HG02678 (cell line): ENCODE measurements at regions not wholly inside any gene's neighbourhood (a gene's known extent, or its start where the extent isn't known, plus 50 kb on each side); places are given as distances from the start of the nearest gene placed in this dataset.
"Not testable (repeated sequence)": the region's sequence is repeated elsewhere in the genome, so short reads cannot be mapped to it uniquely, and the experiment has no call there.

Experiments used
- ATAC-seq: cut with Tn5 transposase; IDR thresholded peaks from one replicate; pipeline ENCODE4 v1.9.1; 2021; ENCODE audit warnings: mild to moderate bottlenecking, moderate library complexity; ENCODE audit not compliant: unreplicated experiment

GRCh38 chr16:62261760-62262159 lies 225.5 kb upstream of the CDH8 start:
- ATAC-seq = no peak

GRCh38 chr16:62258931-62259435 lies 222.7 kb upstream of the CDH8 start:
- ATAC-seq = not testable (repeated sequence)

- ATAC-seq = no peak
Observed at GRCh38 chr16:62256406-62256805, 220.2 kb upstream of the CDH8 start.

GRCh38 chr16:62254847-62255246 lies 218.6 kb upstream of the CDH8 start:
- no peak for ATAC-seq

DNA sequence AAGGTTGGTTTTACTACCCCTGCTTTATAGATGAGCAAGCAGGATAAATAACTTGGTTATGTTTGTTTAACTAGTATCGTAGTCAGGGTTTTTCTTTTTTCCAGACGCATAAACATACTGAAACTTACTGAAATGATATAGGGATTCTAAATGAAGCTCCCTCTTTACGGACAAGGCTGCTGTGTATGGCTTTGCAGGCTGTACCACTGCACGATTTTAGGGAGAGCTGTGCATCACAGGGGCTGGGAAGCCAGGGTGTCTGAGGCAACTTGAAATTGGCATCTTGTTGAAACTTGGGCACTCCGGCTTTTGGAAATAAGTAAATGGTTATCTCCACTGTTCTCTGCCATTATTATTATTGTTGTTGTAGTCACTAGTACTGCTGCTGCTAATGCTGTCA lies 218.1 kb upstream of the CDH8 start:
- ATAC-seq = no peak

DNA sequence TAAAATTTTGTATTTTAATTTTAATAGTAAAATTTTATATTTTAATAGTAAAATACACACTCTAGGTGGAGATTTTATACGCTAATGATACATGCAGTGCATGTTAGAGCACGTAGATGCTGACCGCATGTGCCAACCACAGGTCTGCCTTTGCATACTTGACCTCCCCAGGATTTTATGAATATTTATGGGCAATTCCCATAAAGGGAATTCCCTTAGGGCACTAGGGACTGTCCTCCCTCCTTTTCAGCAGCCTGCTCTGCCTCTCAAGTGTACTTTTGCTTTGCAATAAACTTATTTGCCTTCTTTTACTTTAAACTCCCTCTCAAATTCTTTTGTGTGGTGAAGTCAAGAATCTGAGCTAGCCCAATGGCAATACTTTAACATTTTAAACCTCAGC lies 217.7 kb upstream of the CDH8 start:
- ATAC-seq = no peak

- ATAC-seq = no peak
Observed at GRCh38 chr16:62249069-62249468, 212.8 kb upstream of the CDH8 start.

DNA sequence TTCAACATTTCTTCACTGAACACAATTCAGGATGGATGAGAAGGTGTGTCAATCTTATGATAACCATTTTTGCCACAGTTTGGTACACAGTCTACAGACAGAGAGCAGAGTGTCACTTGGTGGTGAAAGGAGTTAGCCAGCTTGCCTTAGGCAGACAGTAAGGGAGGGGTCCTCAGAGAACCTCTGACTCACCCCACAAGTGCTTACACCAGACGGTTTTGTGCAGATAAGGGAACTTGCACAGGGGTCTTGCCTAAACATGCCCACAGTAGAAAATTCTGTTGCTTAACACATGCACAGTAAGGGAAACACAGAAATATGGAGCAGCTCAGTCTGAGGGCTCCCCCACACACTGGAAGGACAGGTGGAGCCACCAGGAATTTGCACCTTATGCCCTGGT lies 204.5 kb upstream of the CDH8 start:
- ATAC-seq = no peak

- no peak for ATAC-seq
Observed at GRCh38 chr16:62225675-62226074, 189.4 kb upstream of the CDH8 start.

GRCh38 chr16:62224646-62225209 lies 188.5 kb upstream of the CDH8 start:
- no peak for ATAC-seq

GRCh38 chr16:62216837-62217236 lies 180.6 kb upstream of the CDH8 start:
- ATAC-seq = no peak

GRCh38 chr16:62213763-62214162 lies 177.5 kb upstream of the CDH8 start:
- no peak for ATAC-seq

- ATAC-seq = no peak
Observed at GRCh38 chr16:62208934-62209333, 172.7 kb upstream of the CDH8 start.

DNA sequence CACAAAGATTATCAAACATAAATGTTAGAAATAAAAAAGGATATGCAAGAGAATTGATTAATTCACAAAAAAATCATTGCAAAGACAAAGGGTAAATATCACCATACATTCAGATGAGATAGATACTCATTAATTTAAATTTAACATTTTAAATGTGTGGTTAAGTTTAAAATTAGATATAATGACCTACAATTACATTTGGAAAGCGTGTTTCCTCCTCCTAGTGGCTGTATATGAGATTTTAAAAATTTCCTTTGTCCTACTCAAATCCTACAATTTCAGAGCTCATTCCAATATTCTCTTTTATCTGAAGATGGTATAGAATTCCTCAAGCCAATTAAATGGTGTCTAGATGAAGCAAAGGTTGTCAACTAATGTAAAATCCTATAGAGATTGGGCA lies 169.2 kb upstream of the CDH8 start:
- no peak for ATAC-seq

GRCh38 chr16:62201911-62202310 lies 165.7 kb upstream of the CDH8 start:
- no peak for ATAC-seq

DNA sequence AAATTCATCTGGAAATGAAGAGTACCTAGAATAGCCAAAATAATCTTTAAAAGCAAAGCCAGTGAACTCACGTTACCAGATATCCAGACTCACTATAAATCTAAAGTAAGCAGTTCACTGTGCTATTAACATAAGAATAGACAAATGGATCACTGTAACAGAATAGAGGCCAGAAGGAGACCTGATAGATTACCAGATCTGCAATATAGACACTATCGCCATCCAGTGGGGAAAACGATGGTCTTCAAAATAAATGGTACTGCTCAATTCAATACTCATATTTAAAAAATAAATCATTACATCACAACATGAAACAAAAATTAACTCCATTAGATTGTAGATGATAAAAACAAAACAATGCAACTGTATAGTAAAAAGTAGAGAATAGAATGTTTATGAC lies 158.6 kb upstream of the CDH8 start:
- no peak for ATAC-seq

- ATAC-seq = no peak
Observed at GRCh38 chr16:62190426-62190825, 154.2 kb upstream of the CDH8 start.

- ATAC-seq = no peak
Observed at GRCh38 chr16:62177351-62178203, 141.3 kb upstream of the CDH8 start.

GRCh38 chr16:62170642-62171041 lies 134.4 kb upstream of the CDH8 start:
- ATAC-seq = no peak

GRCh38 chr16:62167551-62167950 lies 131.3 kb upstream of the CDH8 start:
- no peak for ATAC-seq

GRCh38 chr16:62157544-62157943 lies 121.3 kb upstream of the CDH8 start:
- no peak for ATAC-seq

DNA sequence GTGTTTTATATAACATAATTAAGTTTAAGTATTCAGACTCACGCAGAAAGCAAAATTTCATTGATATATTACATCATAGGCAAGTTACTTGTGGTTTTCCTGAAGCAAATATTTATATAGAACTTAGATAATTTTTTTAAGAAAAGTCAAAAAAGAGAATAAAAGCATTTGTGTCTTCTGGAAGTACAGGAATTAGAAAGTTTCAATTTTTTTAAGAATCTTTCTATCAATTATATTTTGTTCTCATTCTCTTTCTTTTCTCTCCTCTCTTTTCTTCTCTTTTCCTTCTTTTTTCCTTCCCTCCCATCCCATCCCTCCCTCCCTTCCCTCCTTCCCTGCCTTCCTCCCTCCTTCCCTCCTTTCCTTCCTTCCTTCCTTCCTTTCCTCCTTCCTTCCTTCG lies 120.7 kb upstream of the CDH8 start:
- ATAC-seq = no peak
